Germinal center (tissue), 1 donor: ENCODE measurements at regions not wholly inside any gene's neighbourhood (a gene's known extent, or its start where the extent isn't known, plus 50 kb on each side); places are given as distances from the start of the nearest gene placed in this dataset.
"Not testable (repeated sequence)": the region's sequence is repeated elsewhere in the genome, so short reads cannot be mapped to it uniquely, and the experiment has no call there.

ENCODE experiments used
- DNase-seq: peaks from one replicate; pipeline ENCODE4 v3.0.0; 2012; ENCODE audit warnings: mixed read lengths, low spot score

DNA sequence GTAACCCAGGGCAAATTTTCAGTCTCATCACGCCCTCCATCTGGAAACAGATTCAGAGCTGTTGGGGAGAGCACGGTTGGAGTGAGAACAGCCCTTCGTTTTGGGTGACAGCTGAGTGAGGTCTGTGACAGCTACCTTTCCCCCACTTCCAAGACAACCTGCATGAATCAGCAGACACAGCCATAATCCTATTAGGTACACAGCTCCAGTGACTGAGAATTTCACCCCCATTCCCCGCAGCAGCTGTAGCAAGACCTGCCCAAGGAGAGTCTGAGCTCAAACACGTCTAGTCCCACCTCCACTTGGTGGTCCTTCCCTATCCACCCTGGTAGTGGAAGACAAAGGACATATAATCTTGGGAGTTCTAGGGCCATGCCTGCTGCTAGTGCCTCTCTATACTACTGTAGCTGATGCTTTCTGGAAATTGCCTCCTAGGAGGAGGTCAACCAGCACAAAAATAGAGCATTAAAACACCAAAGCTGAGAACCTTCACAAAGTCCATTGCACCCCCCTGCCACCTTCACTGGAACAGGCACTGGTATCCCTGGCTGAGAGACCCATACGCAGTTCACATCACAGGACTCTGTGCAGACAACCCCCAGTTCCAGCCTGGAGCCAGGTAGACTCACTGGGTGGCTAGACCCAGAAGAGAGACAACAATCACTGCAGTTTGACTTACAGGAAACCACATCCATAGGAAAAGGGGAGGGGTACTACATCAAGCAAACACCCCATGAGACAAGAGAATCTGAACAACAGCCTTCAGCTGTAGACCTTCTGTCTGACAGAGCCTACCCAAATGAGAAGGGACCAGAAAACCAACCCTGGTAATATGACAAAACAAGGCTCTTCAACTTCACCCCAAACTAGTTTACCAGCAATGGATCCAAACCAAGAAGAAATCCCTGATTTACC is 448.6 kb upstream of the CBLB start:
- no peak for DNase-seq

DNA sequence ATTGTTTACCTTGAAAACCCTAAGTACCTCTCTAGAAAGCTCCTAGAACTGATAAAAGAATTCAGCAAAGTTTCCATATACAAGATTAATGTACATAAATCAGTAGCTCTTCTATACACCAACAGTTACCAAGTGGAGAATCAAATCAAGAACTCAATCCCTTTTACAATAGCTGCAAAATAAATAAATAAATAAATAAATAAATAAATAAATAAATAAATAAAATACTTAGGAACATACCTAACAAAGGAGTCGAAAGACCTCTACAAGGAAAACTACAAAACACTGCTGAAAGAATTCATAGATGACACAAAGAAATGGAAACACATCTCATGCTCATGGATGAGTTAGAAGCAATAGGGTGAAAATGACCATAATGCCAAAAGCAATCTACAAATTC is 452.6 kb upstream of the CBLB start:
- DNase-seq, result not testable (repeated sequence)

DNA sequence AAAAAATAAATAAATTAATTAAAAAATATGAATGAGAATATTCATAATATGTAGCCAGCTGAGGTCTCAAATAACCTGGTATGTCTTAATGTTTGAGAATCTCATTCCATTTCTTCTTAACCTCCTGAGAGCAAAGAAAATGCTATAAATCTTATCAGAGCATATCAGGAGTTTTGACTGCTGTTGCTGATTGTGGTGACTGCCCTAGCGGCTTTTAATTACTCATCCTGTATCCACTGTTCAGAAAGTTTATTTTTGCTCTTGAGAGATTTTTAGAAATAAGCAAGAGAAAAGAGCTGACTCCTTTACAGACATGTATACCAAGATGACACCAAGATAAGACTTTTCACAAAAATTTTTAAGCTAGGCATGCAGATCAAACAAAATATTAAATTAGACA is 454.8 kb upstream of the CBLB start:
- no peak for DNase-seq

DNA sequence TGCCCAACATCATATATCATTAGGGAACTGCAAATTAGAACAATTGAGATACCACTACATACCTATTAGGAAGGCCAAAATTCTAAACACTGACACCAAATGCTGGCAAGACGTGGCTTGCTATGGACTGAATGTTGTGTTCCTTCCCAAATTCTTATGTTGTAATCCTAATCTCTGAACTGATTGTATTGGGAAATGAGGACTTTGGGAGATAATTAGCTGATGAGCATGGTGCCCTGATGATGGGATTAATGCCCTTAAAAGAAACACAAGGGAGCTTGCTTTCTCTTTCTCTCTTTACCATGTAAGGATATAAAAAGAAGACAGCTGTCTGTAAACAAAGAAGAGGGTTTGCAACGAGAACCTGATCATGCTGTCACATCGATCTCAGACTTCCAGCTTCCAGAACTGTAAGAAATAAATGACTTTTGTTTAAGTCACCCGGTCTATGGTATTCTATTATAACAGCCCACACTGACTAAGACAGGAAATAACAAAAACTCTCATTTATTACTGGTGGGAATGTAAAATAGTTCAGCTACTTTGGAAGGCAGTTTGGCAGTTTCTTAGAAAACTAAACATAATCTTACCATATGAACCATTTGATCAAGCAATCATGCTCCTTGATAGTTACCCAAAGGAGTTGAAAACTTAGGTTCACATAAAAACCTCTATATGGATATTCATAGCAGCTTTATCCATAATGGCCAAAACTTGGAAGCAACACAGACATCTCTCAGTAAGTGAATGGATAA is 458.3 kb upstream of the CBLB start:
- DNase-seq, result no peak

DNA sequence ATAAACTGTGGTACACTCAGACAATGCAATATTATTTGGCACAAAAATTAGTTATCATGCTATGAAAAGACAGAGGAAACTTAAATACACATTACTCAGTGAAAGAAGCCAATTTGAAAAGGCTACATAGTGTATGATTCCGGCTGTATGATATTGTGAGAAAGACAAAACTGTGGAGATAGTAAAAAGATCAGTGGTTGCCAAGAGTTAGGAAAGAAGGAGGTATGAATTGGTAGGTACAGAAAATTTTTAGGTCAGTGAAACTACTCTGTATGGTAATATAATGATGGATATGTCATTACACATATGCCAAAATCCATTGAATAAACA is 458.8 kb upstream of the CBLB start:
- no peak for DNase-seq

DNA sequence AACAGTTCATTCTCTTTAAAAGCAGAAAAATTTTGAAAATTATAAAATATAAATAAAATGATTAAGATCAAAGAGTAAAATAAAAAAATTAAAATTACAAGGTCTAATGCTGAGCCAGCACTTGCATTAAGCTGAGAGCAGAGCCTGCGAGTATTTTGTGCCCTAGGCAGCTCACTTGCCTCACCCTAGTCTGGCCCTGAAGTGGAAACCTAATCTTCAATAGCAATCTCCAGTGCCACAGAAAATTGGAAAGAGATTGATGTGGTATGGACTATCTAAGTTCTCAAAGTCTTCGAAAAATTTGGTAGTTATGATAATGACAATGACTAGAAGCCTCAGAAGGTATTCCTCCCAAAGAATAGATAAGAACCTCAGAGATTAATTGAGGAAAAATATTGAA is 459.4 kb upstream of the CBLB start:
- DNase-seq, result no peak

DNA sequence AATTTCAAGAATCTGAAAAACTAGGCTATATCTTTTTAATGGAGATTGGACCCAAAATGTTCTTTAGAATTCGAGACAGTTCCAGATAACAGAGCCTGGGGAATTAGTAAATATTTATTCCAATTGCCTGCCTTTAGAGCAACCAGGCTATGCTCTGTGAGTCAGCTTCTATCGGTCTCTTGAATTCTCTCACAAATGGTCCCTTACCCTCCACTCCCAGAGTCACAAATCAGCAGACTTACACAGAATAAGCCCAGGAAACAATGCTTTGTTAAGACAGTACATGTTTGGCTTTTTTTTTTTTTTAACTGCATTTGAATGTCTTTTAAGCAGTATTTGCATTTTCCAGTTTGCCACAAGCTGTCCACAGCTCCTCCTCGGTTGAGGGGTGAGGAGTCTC is 460.7 kb upstream of the CBLB start:
- DNase-seq, result peak; percentile 5

DNA sequence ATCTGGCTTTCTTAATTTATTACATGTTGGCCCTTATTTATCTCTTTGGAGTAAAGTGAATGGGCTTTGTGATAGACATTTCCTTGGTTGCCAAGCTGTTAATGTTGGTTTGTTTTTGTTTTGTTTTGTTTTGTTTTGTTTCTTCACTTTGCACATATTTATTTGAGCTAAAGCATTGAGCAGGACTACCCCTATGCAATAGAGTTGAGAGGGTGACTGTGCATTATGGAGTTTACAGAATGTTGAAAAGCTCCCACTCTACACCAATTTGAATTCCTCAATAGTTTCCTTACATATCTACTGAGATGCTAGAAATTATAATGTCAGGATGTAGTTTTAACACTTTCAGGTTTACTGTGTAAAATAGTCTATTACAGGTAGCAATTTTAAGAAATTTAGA is 462.8 kb upstream of the CBLB start:
- no peak for DNase-seq

DNA sequence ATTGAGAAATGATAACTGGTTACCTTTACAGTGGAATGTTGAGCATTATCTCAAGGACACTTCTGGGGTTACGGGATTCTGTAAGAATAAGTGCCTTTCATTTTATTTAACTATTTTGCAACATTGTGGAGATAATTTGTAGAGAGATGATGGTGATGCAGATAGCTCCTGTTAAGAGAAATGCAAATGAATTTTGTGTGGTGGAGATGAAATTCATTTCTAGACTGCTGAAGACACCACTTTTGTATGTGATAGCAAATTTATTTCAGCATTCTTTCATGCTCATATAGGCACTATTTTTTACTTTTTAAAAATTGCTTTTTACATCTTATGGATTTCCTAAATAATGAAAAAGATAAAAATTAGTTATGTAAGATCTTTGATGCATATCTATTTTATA is 463.3 kb upstream of the CBLB start:
- no peak for DNase-seq

DNA sequence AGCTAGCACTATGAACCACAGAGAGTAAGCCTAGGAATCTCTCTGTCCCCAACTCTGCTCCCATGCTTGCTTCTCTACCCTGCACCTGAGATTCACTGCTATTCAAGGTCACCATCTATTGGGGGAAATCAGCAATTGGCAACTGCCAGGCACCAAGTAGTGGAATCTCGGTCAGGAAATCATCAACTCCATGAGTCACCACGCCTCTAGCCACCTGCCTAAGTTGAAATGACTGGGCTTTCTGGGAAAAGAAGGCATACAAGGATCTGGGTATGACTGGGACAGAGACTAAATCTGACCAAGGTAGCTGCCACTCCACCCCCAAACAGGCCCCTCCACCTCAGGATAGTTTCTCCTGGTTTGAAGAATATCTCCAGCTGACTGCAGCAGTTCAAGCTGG is 464.1 kb upstream of the CBLB start:
- no peak for DNase-seq

DNA sequence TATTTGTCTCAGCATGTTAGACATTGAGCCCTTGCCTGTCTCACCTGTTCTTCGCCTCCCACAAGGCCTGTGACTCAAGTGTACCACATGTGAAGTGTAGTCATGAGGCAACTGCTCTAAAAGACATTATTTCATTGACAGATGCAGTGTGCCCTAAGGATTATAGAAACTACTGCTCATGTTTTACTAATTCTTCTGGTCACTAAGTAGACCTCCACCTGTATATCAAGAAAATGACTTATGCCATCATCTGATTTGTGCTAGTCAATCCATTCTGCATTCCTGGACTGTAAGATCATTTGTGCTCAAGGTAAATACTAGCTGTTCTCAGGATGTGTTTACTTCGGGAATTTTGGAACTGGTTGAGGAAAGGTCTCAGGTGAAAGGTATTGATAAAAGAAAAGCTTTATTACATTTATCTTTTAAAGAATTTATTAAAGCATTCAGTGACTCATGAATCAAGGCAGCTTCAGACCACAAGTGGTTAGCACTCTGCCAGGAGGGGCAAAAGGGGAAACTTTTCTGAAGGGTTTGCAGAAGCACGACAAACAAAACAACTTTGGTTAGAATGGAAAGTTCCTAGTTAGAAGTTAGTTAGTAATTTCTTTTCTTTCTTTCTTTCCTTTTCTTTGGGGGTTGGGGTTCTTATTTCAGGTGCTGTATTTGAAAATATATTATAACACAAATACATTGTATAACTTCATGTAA is 465.3 kb upstream of the CBLB start:
- no peak for DNase-seq

DNA sequence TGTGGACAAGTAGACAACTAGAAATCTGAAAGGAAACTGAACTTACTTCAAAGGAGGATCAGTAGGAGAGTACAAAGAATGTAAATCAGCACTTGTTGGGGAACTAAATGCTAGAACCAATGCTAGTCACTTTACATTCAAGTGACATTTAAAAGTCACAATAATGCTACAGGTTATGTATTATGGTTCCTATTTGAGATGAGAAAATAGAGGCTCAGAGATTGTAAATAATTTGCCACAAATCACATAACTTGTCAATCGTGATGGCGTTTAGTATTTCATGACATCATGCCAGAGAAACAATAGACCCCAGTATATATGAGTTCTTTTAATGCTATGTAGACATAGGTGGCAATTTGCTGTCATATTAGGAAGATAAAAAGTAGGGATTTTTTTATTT is 467.8 kb upstream of the CBLB start:
- DNase-seq, result no peak

DNA sequence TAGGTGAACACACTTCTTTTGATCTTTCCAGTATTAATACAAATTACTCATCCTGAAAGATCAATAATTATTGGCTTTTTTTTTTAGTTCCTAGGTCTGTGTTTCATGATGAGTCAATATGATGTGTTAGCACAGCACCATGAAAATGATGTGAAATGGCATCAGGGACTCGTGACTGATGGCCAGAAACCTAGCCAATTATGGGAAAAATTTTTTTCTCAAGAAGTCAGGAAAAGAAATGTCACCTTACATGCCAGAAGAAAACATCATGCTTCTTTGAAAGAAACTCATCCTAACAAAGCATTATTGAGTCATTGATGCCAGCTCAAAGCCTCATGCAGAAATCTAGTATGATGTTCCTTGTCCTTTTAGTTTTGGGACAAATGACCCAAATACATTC is 468.3 kb upstream of the CBLB start:
- no peak for DNase-seq

DNA sequence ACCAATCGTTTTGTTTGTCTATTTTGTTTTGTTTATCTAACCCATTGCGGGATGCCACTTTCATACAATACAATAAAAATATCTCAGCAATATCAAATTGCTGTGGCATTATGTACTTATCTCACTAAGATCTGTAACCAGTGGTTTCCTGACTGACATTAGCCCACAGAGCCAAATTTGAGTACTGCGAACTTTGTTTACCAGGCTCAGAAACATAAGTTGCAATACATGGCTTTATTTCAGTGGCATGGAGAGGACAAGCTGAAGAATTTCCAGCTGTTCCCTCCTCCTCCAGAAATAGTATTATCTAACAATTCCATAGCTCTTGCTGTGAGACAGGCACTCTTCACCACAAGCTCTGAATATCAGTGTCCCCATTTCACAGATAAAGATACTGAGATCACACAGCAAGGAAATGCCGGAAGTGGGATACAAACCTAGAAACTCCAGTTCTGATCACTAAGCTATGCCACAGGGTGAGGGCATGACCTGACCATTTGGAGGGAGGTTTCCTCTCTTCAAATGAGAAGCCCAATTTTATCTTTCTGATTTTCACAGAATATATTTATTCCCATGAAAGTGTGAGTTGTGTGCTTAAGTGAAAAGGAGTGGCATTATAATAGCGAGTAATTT is 469.9 kb upstream of the CBLB start:
- DNase-seq, result no peak

DNA sequence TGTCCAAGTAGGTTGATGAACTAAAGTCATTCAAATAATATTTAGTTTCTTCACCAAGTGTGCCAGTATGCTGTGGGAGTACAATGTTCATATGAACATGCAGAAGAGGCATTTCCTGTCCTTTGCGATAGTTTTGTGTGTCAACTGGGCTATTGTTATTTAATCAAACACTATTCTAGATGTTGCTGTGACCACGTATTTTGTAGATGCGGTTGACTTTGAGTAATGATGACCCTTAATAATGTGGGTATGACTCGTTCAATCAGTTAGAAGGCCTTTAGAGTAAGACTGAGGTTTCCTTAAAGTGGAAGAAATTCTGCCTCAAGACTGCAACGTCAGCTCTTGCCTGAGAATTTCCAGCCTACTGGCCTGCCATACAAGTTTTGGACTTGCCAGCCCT is 470.7 kb upstream of the CBLB start:
- no peak for DNase-seq

DNA sequence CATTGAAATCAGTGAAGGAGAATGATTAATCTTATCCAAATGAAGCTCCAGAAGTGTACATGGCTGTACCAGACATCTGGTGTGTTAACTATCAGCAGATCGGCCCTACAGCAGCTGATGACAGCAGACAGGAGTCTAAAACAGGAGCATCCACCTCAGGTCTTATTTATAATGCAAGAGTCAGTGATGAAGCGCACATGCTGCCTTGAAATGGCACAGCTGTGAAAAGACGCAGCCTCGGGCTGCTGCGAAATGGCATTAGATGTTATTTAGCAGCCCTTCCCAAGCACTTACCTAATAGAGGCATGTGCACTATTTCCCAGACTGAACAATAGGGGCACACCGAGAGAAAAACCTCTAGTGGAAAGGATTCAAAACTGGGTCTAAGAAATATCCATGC is 472.3 kb upstream of the CBLB start:
- DNase-seq, result no peak

DNA sequence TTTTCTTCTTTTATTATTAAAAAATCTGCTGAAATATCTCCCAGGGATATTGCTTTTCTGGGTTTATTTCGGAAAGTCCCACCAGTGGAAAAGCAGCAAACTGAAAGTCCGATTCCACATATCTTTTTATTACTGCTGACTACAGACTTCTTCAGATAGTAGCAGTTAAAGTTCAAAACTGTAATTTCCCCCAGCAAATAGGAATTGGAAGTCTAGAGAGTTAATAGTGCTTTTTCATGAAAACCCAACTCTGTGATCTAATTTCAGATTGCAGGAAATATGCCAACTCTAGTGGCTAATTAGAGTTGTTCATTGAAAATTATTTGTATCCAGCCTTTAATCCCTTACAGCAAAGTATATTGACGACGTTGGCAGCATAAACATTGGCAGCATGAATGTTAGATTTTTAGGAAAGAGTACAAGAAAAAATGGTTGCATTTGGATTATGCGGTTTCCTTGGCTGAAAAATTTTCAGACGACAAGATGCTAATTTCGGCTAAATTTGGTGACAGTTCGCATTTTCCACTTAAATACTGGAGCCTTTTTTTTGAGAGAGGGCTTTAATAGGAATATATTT is 472.9 kb upstream of the CBLB start:
- DNase-seq, result no peak

DNA sequence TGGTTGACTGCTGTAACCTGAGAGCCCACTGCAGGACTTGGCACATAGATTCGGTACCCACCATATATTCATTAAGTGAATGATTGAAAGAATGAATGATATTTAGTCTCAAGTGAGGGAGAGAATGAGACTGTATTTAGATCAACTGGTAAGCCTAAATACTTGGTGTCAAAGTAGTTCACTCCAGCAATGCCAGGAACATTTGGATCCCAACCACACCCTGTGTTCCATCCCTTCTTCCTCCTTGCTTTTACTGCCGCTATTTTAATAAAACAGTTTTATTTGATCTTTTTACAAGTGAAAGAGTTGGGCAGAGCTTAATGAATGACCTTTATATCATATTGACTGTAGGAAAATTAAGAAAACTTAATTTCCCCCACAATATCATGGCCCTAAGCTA is 473.6 kb upstream of the CBLB start:
- DNase-seq, result no peak

DNA sequence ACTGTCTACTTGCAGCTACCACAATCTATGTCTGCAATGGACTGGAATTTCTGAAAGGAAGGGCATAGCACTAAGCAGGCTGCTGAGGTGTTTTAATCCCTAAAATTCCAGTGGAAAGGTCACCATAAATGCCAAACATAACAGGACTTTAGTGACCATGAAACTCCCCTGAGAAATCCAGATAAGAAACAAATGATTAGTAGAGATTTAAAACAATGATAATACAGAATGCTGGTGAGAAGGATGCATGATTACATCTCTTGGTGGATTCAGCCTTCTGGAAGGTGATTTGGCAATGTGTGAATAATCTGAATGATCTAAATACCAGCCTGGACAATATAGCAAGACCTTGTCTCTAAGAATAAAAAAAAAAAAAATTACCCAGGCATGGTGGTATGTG is 475.0 kb upstream of the CBLB start:
- no peak for DNase-seq

DNA sequence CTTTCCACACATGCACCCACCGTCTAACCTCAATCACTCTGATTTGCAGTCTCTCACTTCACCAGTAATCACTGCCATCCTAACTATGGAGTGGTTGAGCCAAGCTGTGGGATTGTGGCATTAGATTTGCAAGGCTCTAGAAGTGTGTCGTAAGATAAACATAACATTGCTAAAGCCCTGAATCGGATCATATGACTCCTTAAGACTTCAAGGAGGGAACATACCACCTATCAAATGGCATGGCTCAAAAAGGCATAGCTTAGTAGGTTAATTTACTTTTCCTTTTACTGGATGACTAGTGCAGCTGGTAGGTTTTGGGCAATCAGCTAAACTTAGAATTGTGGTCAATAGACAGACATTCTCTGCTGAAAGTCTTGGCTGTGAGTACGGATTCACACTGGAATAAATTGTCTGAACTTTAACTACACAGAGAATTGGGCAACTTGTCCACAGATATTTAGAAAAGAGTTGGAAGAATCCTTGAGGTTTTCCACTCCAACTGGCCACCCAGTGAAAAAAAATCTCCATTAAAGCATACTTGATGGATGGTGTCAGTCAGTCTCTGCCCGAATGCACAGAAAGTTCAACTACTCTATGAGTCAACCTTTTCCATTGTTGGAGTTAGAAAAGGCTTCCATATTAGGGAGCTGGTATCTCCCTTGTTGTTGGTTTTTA is 476.7 kb upstream of the CBLB start:
- no peak for DNase-seq

DNA sequence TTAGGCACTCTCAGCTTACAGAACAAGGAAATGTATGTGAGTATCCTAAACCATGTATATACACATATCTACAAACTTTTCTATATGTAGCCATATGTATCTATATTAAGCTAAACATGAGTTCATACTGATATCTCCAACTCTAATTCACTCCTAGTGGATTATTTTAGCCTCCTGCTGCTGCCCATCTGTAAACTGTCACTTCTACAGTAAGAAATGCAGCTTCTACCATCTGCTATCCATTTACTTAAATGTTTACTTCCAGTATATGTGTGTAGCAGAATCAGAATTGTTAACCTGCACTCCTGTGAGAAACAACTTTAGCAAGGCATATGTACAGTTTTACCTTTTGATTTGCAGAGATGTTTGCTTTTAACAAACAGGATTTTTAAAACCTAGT is 478.5 kb upstream of the CBLB start:
- DNase-seq, result no peak
